ENCODE measurements at regions not wholly inside any gene's neighbourhood (a gene's known extent, or its start where the extent isn't known, plus 50 kb on each side); places are given as distances from the start of the nearest gene placed in this dataset.

DNA sequence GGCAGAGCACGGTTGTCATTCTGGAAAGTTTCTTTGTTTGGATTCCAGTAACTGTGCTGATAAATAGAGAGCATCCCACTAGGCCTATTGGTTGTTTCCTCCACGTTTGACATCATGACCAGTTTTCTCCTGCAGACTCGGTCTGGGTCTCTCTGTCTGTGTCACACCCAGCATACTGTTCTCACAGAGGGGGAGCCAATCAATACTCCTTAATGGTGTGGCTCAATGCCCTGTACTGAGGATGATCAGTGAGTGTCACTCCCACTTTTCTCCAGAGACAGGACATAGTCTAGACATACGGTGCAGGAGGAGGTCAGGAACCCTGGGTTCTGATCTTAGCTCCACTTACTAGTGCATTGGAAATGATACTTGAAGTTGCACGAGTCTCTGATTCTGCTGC, 88.2 kb upstream of the BLID start (continued):
- TF ChIP-seq, protein P1, sequence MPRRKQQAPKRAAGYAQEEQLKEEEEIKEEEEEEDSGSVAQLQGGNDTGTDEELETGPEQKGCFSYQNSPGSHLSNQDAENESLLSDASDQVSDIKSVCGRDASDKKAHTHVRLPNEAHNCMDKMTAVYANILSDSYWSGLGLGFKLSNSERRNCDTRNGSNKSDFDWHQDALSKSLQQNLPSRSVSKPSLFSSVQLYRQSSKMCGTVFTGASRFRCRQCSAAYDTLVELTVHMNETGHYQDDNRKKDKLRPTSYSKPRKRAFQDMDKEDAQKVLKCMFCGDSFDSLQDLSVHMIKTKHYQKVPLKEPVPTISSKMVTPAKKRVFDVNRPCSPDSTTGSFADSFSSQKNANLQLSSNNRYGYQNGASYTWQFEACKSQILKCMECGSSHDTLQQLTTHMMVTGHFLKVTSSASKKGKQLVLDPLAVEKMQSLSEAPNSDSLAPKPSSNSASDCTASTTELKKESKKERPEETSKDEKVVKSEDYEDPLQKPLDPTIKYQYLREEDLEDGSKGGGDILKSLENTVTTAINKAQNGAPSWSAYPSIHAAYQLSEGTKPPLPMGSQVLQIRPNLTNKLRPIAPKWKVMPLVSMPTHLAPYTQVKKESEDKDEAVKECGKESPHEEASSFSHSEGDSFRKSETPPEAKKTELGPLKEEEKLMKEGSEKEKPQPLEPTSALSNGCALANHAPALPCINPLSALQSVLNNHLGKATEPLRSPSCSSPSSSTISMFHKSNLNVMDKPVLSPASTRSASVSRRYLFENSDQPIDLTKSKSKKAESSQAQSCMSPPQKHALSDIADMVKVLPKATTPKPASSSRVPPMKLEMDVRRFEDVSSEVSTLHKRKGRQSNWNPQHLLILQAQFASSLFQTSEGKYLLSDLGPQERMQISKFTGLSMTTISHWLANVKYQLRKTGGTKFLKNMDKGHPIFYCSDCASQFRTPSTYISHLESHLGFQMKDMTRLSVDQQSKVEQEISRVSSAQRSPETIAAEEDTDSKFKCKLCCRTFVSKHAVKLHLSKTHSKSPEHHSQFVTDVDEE (CRISPR knock-in tag; IDR thresholded peaks at IDR 0.05): no peak
- no peak for TF ChIP-seq TOX (CRISPR knock-in tag; IDR thresholded peaks at IDR 0.05; ENCODE audit: borderline replicate concordance)
- TF ChIP-seq ARNTL (CRISPR knock-in tag; IDR thresholded peaks at IDR 0.05; ENCODE audit: borderline replicate concordance, low read depth): no peak

- TF ChIP-seq TCF4 (CRISPR knock-in tag; IDR thresholded peaks at IDR 0.05; ENCODE audit: borderline replicate concordance): no peak
- TF ChIP-seq ESRRG (CRISPR knock-in tag; IDR thresholded peaks at IDR 0.05): no peak
- TF ChIP-seq ZFP3 (CRISPR knock-in tag; IDR thresholded peaks at IDR 0.05): peak; percentile 77; the same call in 1 of the 2 replicates
- peak; percentile 91 for ATAC-seq
Observed at GRCh38 chr11:122202951-122203456, 87.0 kb upstream of the BLID start.

DNA sequence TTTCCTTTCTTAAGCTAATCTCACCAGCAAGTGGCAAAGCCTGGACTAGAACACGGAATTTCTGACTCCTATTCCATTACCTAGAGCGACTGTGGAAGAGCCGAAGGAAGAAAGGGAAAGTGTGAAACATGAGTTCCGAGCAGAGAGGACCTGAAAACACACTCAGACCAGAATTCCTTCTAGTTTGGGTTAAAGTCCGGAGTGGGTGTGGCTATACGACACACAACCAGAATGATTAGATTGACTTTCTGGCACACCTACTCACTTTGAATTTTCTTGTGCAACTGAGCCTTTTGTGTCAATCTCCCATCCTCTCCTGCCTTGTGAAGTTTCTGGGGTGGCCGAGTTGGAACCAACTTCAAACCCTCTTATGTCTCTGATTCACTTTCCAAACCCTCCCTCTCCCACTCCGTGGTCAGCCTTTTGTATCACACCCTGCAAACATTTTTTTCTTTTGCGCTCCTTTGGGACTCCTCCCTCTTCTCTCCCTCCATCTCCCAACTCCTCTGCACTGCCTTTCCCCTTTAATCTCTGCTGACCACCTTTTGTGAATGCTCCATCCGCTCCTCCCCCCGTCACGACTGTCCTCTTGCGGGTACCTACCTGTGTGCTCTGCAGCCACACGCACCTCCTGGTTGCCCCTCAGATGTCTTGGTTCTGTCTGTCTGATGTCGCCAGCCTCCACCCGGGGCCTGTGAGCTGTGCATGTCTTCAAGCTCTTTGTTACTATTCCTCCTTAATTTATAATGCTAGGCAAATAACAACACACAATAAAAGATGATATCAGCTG, 86.3 kb upstream of the BLID start:
- TF ChIP-seq BACH2 (CRISPR knock-in tag; IDR thresholded peaks at IDR 0.05; ENCODE audit: borderline replicate concordance) (no peak), CREB5 (CRISPR knock-in tag; IDR thresholded peaks at IDR 0.05; ENCODE audit: low read depth) (no peak), PPARA (CRISPR knock-in tag; IDR thresholded peaks at IDR 0.05; ENCODE audit: borderline replicate concordance) (no peak), RARB (CRISPR knock-in tag; IDR thresholded peaks at IDR 0.05) (no peak), ZNF70 (CRISPR knock-in tag; IDR thresholded peaks at IDR 0.05) (no peak), GLIS3 (CRISPR knock-in tag; IDR thresholded peaks at IDR 0.05) (no peak), ZNF8 (CRISPR knock-in tag; IDR thresholded peaks at IDR 0.05) (no peak), ARNTL (CRISPR knock-in tag; IDR thresholded peaks at IDR 0.05; ENCODE audit: borderline replicate concordance, low read depth) (no peak), SNAI2 (CRISPR knock-in tag; IDR thresholded peaks at IDR 0.05) (no peak), ISL1 (CRISPR knock-in tag; IDR thresholded peaks at IDR 0.05) (no peak), ZC3H10 (CRISPR knock-in tag; IDR thresholded peaks at IDR 0.05) (no peak), OSR1 (CRISPR knock-in tag; IDR thresholded peaks at IDR 0.05) (no peak), CSRNP3 (CRISPR knock-in tag; IDR thresholded peaks at IDR 0.05) (no peak), ZFP3 (CRISPR knock-in tag; IDR thresholded peaks at IDR 0.05) (no peak), ESRRG (CRISPR knock-in tag; IDR thresholded peaks at IDR 0.05) (no peak)
- TF ChIP-seq, protein P2, sequence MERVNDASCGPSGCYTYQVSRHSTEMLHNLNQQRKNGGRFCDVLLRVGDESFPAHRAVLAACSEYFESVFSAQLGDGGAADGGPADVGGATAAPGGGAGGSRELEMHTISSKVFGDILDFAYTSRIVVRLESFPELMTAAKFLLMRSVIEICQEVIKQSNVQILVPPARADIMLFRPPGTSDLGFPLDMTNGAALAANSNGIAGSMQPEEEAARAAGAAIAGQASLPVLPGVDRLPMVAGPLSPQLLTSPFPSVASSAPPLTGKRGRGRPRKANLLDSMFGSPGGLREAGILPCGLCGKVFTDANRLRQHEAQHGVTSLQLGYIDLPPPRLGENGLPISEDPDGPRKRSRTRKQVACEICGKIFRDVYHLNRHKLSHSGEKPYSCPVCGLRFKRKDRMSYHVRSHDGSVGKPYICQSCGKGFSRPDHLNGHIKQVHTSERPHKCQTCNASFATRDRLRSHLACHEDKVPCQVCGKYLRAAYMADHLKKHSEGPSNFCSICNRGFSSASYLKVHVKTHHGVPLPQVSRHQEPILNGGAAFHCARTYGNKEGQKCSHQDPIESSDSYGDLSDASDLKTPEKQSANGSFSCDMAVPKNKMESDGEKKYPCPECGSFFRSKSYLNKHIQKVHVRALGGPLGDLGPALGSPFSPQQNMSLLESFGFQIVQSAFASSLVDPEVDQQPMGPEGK (CRISPR knock-in tag; IDR thresholded peaks at IDR 0.05; ENCODE audit: borderline replicate concordance): no peak
- TF ChIP-seq, protein P1 (CRISPR knock-in tag; IDR thresholded peaks at IDR 0.05): no peak
- peak; percentile 83 for ATAC-seq

All from SK-N-SH treated with all-trans-retinoic acid at 6 μM for 48 hours (cell line).